ENCODE measurements at regions not wholly inside any gene's neighbourhood (a gene's known extent, or its start where the extent isn't known, plus 50 kb on each side); places are given as distances from the start of the nearest gene placed in this dataset.
A peak's percentile ranks its signal among the peaks of the same experiment; 100 is the strongest.

DNA sequence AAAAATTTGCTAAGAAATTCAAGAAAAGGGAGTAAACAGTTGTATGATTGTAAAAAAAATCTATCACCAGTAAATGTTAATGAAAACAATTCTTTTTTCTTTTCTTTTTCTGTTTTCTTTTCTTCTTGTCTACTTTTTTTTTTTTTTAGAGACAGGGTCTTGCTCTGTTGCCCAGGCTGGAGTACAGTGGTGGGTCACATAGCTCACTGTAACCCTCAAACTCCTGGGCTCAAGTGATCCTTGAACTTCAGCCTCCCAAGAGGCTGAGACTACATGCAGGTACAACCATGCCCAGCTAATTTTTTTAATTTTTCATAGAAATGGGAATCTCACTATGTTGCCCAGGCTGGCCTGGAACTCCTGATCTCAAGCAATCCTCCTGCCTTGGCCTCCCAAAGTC, 57.2 kb upstream of the SIAH1 start:
- Histone ChIP-seq H3K27ac (ENCODE audit: low read depth, low read length) (no peak overlapping the region), H3K27me3 (ENCODE audit: control insufficient read depth in 5 of 5, insufficient read depth in 4 of 5, low read length in 5 of 5) (no peaks in the 10 kb centered on the region), H3K36me3 (ENCODE audit: control insufficient read depth in 5 of 5, insufficient read depth in 5 of 5, low read length in 5 of 5) (no peaks in the 10 kb centered on the region), H3K9me3 (ENCODE audit: control insufficient read depth in 5 of 5, low read length in 5 of 5) (no peaks in the 10 kb centered on the region), H3K4me1 (ENCODE audit: control insufficient read depth in 5 of 5, insufficient read depth in 5 of 5, low read length in 5 of 5) (peaks cover 0 to 13% (median 10%) of the 10 kb centered on the region in 5 donors), H3K9ac (ENCODE audit: low read length in 5 of 5) (no peak overlapping the region), H3K4me3 (ENCODE audit: low read depth in 1 of 5, low read length in 5 of 5) (no peak overlapping the region)

DNA sequence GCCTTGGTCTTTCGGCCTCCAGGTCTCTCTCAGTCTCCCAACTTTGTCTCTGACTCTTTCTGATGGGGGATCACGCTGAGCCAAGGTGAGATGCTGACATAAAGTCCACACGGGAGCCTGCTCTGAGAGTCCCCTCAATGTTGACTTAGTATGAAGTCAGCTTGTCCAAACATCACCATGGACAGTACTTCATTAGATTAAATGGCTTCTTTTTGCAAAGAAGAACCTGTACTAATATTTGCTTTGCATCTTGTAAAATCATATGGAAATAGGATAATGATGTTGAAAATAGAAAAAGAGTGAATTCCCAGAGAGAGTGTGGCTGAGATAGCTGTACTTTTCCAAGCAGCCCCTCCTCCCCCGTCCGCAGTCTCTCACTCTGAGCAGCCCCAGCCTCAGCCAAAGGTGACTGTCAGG, 56.7 kb upstream of the SIAH1 start:
- H3K4me1 ChIP-seq (ENCODE audit: control insufficient read depth in 5 of 5, insufficient read depth in 5 of 5, low read length in 5 of 5), result peaks cover 0 to 13% (median 10%) of the 10 kb centered on the region in 5 donors
- no peaks in the 10 kb centered on the region for H3K9me3 ChIP-seq (ENCODE audit: control insufficient read depth in 5 of 5, low read length in 5 of 5)
- H3K4me3 ChIP-seq (ENCODE audit: low read depth in 1 of 5, low read length in 5 of 5), result no peak overlapping the region
- H3K9ac ChIP-seq (ENCODE audit: low read length in 5 of 5), result no peak overlapping the region
- H3K36me3 ChIP-seq (ENCODE audit: control insufficient read depth in 5 of 5, insufficient read depth in 5 of 5, low read length in 5 of 5), result no peaks in the 10 kb centered on the region
- no peak overlapping the region for H3K27ac ChIP-seq (ENCODE audit: low read depth, low read length)
- H3K27me3 ChIP-seq (ENCODE audit: control insufficient read depth in 5 of 5, insufficient read depth in 4 of 5, low read length in 5 of 5), result no peaks in the 10 kb centered on the region

DNA sequence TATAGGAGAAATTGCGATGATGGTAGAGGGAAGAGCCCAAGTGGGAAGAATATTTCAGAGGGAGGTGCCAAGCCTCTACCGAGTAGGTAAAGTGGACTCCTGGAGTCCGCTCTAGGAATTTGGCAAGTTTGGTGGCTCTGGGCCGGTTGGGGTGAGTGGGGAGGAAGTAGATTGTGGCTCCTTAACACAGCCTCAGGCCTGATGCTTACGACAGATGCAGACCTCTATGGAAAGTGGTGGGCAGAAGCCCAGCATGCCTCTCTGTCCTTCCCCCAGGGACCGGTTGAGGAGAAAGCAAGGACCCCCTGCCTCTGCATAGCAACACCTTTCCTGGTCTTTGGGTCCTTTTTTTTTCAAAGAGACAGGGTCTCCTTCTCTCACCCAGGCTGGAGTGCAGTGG, 55.9 kb upstream of the SIAH1 start:
- Histone ChIP-seq H3K27me3 (ENCODE audit: control insufficient read depth in 5 of 5, insufficient read depth in 4 of 5, low read length in 5 of 5) (no peaks in the 10 kb centered on the region), H3K9me3 (ENCODE audit: control insufficient read depth in 5 of 5, low read length in 5 of 5) (no peaks in the 10 kb centered on the region), H3K9ac (ENCODE audit: low read length in 5 of 5) (no peak overlapping the region), H3K4me3 (ENCODE audit: low read depth in 1 of 5, low read length in 5 of 5) (no peak overlapping the region), H3K27ac (ENCODE audit: low read depth, low read length) (no peak overlapping the region), H3K36me3 (ENCODE audit: control insufficient read depth in 5 of 5, insufficient read depth in 5 of 5, low read length in 5 of 5) (no peaks in the 10 kb centered on the region), H3K4me1 (ENCODE audit: control insufficient read depth in 5 of 5, insufficient read depth in 5 of 5, low read length in 5 of 5) (peaks cover 0 to 13% (median 10%) of the 10 kb centered on the region in 5 donors)

DNA sequence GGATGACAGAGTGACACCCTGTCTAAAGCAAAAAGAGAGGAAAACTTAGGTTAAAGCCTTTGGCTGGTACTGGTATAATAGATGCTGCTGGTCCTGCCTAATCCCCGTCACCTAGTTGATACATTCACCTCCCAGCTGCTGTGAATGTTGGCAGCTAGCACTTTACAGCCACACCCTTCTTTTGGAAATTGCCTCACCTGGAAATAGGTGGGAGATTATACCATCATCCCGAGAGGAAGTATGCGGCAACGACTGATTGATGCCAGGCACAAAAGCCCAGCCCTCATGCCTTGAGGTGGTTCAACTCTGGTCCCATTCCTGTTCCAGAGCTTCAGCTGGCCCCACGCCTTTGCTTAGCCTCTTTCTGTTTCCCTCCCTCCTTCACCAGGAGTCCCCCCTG, 53.2 kb upstream of the SIAH1 start:
- Histone ChIP-seq H3K4me1 (ENCODE audit: control insufficient read depth in 5 of 5, insufficient read depth in 5 of 5, low read length in 5 of 5) (peaks cover 0 to 20% (median 16%) of the 10 kb centered on the region in 5 donors), H3K4me3 (ENCODE audit: low read depth in 1 of 5, low read length in 5 of 5) (no peak overlapping the region), H3K9me3 (ENCODE audit: control insufficient read depth in 5 of 5, low read length in 5 of 5) (no peaks in the 10 kb centered on the region), H3K27ac (ENCODE audit: low read depth, low read length) (no peak overlapping the region), H3K9ac (ENCODE audit: low read length in 5 of 5) (no peak overlapping the region), H3K36me3 (ENCODE audit: control insufficient read depth in 5 of 5, insufficient read depth in 5 of 5, low read length in 5 of 5) (no peaks in the 10 kb centered on the region), H3K27me3 (ENCODE audit: control insufficient read depth in 5 of 5, insufficient read depth in 4 of 5, low read length in 5 of 5) (no peaks in the 10 kb centered on the region)

DNA sequence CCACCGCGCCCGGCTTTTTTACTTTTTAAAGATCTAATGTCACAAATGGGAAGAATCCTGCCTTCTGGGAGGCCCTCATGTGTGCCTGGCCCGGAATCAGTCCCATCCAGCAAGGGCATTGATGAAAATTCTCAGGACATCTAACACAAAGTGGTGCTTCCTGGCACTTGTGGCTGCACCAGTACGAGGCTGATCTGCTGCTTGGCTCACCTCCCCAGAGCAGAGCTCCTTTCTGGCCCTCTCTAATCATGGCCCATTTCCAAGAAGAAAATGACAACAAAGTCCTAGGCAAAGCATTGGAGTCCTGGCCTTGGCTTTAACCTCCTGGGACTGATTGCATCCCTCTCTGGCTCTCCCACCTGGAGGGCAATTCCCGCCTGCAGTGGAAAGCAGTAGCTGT, 50.7 kb upstream of the SIAH1 start:
- Histone ChIP-seq H3K4me1 (ENCODE audit: control insufficient read depth in 5 of 5, insufficient read depth in 5 of 5, low read length in 5 of 5) (peaks cover 0 to 25% (median 16%) of the 10 kb centered on the region in 5 donors), H3K36me3 (ENCODE audit: control insufficient read depth in 5 of 5, insufficient read depth in 5 of 5, low read length in 5 of 5) (no peaks in the 10 kb centered on the region), H3K9ac (ENCODE audit: low read length in 5 of 5) (no peak overlapping the region), H3K9me3 (ENCODE audit: control insufficient read depth in 5 of 5, low read length in 5 of 5) (no peaks in the 10 kb centered on the region), H3K27ac (ENCODE audit: low read depth, low read length) (no peak overlapping the region), H3K4me3 (ENCODE audit: low read depth in 1 of 5, low read length in 5 of 5) (no peak overlapping the region), H3K27me3 (ENCODE audit: control insufficient read depth in 5 of 5, insufficient read depth in 4 of 5, low read length in 5 of 5) (no peaks in the 10 kb centered on the region)

DNA sequence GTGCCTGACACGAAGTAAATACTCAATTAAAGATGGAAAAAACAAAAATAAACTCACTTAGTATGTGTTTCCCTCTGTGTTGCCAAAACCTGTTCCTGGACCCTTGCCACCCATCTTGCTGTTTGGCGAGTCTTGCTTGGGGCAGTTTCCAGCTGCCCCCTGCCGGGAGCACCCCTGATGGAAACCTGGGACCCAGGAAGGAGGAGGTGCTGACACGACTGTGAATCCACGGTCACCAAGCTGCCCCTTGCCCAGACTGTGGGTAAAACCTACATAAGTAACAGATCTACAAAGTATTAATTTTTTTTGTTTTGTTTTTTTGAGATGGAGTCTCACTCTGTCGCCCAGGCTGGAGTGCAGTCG, 50.1 kb upstream of the SIAH1 start:
- H3K4me1 ChIP-seq (ENCODE audit: control insufficient read depth in 5 of 5, insufficient read depth in 5 of 5, low read length in 5 of 5), result peaks cover 0 to 25% (median 16%) of the 10 kb centered on the region in 5 donors
- H3K9me3 ChIP-seq (ENCODE audit: control insufficient read depth in 5 of 5, low read length in 5 of 5), result no peaks in the 10 kb centered on the region
- H3K27ac ChIP-seq (ENCODE audit: low read depth, low read length), result no peak overlapping the region
- no peaks in the 10 kb centered on the region for H3K27me3 ChIP-seq (ENCODE audit: control insufficient read depth in 5 of 5, insufficient read depth in 4 of 5, low read length in 5 of 5)
- H3K4me3 ChIP-seq (ENCODE audit: low read depth in 1 of 5, low read length in 5 of 5), result no peak overlapping the region
- H3K9ac ChIP-seq (ENCODE audit: low read length in 5 of 5), result peak overlapping the region in 1 of 5 donors; percentile 5
- H3K36me3 ChIP-seq (ENCODE audit: control insufficient read depth in 5 of 5, insufficient read depth in 5 of 5, low read length in 5 of 5), result no peaks in the 10 kb centered on the region
